ENCODE measurements at regions not wholly inside any gene's neighbourhood (a gene's known extent, or its start where the extent isn't known, plus 50 kb on each side); places are given as distances from the start of the nearest gene placed in this dataset.
"Not testable (repeated sequence)": the region's sequence is repeated elsewhere in the genome, so short reads cannot be mapped to it uniquely, and the experiment has no call there.

DNA sequence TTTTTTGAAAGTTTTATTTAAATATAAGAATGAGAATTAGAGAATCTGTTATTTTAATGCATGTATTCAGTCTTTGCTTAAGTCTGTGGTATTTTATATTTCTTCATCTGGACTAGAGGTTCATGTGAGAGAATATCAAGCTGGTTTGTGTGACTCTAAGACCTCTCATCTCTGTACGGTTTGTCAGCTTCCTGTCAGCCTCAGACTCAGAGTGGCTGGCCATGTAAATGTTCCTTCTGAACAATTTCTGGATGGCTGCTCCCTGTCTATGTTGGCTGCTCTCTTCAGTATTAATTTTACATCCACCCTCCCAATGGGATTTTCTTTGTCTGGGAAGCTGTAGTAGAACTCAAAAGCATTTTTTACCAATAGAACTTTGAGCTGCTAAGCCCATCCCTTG, 225.3 kb upstream of the THUMPD2 start:
- DNase-seq, result no peak
- in situ Hi-C loops (cut with HindIII; ENCODE audit: low pct_ligation_motif_present, low pct_unique_long_range_greater_than_20kb, low sequenced_read_pairs), result no loop called here

DNA sequence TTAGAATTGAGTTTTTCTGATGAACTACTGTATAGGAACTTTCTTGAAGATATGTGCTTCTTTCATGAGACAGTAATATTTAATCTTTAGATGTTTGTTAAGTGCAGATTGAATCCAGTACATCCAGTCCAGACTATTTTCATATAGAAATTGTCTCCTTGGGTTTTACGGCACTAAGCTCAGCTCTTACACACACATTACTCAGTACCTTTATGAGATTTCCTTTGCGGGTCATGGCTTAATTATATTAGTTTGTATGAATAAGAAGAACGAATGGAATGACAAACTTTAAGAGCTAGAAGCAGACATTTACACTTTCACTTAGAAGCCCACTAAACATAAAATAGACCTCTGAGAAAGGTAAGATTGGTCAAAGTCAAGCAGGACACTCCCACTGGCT, 223.3 kb upstream of the THUMPD2 start:
- in situ Hi-C loops (cut with HindIII; ENCODE audit: low pct_ligation_motif_present, low pct_unique_long_range_greater_than_20kb, low sequenced_read_pairs), result no loop called here
- DNase-seq, result no peak

DNA sequence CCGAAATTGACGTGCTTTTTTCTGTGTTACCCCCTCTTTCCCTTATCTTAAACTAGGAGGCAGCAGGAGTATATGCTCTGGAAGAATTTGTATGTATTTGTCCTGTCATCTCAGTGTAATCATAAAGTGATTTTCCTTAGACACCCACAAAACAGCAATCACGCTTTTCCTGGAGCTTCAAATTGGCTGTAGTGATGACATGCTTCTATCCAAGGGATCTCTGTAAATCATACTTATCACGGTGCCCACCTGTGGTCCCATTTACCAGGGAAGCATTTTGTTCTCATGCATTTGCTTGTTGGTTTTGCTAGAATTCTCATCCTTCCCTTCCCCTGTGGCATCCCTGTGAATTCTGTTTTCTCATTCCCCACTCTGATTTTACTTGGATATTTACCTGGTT, 220.8 kb upstream of the THUMPD2 start:
- in situ Hi-C loops (cut with HindIII; ENCODE audit: low pct_ligation_motif_present, low pct_unique_long_range_greater_than_20kb, low sequenced_read_pairs), result no loop called here
- no peak for DNase-seq

DNA sequence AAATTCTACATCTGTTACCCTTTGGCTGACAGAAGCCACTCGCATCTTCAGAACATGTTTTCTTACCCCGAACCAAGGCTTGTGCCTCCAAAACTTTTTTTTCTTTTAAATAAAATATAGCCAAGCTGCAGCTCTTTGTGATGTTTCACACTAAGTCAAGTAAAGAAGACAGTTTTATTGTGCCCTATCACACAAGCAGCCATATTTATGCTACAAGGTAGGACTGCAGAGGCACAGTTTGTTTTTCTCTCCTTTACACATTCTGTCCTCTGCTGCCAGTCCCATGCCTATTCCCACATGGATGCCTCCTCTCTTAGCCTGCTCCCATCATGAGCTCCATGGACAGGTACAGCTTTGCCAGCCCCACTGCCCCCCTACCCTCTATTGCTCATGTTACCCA, 219.6 kb upstream of the THUMPD2 start:
- no peak for DNase-seq

DNA sequence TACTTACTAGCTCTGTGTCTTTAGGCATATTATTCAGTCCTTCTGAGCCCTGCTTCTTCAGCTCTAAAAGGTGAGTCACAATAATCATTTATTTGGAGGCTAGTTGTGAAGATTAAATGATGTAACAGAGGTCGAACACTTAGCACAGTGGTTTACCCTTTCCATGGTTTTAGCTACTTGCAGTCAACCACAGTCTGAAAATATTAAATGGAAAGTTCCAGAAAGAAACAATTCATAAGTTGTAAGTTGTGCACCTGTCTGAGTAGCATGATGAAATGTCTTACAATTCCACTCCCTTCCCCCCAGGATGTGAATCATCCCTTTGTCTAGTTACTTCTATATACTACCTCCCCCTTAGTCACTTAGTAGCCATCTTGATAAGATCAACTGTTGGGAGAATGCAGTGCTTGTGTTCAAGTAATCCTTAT, 217.6 kb upstream of the THUMPD2 start:
- in situ Hi-C loops (cut with HindIII; ENCODE audit: low pct_ligation_motif_present, low pct_unique_long_range_greater_than_20kb, low sequenced_read_pairs), result no loop called here
- peak; percentile 45 for DNase-seq

More for the DNA sequence above, 219.6 kb upstream of the THUMPD2 start:
- in situ Hi-C loops (cut with HindIII; ENCODE audit: low pct_ligation_motif_present, low pct_unique_long_range_greater_than_20kb, low sequenced_read_pairs), result no loop called here

DNA sequence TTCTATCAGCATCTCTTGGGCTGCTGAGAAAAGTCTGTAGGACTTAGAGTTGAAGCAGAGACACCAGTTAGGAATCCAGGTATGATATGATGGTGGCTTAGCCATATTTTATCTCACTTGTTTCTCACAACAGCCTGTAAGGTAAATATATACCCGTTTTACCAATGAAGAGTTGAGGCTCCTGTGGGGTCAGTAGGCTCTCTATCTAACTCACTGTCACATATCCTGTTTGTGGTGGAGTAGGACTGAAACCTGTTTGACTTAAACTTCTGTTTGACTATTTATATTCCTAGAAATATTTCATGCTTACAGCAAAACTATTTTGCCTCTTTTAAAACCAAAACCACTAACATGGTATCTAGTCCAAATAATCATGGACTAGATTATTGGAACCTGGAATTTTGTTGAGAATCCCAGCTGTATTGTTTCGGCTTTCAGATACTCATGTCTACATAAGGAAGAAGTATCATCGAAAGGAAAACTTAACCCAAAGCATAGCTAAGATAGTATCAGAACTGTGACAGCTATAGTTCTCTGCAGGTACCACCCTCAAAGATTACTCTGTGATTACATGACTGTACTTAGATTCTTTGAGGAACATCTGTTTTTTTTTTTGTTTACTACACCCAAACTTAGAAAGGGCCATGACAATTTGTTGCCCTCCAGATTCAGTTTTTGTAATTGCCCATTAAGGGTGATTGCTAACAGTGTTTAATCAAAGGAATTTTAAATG, 216.1 kb upstream of the THUMPD2 start:
- DNase-seq, result no peak
- in situ Hi-C loops (cut with HindIII; ENCODE audit: low pct_ligation_motif_present, low pct_unique_long_range_greater_than_20kb, low sequenced_read_pairs), result no loop called here

DNA sequence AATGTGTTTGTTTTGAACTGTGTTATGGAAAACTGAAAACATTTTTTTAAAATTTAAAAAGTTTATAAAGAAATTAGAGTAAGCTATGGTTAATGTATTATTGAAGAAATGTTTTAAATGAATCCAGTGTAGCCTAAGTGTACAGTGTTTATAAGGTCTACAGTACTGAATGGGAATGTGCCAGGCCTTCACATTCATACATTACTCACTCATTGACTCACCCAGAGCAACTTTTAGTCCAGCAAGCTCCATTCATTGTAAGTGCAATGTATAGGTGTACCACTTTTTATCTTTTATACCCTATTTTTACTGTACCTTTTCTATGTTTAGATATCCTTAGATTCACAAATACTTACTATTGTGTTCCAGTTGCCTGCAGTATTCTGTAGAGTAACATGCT, 215.1 kb upstream of the THUMPD2 start:
- in situ Hi-C loops (cut with HindIII; ENCODE audit: low pct_ligation_motif_present, low pct_unique_long_range_greater_than_20kb, low sequenced_read_pairs), result no loop called here
- peak; percentile 6 for DNase-seq

DNA sequence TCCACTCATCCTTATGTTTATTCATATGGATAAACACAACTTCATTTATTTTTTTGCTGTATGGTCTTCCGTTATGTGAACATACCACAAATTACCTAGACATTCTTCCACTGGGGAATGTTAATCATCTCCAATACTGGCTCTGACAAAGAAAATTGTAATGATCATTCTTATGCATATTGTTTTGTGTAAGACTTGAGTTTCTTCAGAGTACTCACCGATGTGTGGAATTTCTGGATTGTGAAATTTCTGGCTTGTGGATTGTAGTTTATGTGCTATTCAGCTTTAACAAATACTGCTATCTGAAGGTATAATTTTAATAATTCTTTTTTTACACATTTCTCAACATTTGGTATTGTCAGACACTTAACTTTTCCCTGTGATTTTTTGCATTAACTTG, 212.2 kb upstream of the THUMPD2 start:
- in situ Hi-C loops (cut with HindIII; ENCODE audit: low pct_ligation_motif_present, low pct_unique_long_range_greater_than_20kb, low sequenced_read_pairs), result no loop called here
- DNase-seq, result no peak

DNA sequence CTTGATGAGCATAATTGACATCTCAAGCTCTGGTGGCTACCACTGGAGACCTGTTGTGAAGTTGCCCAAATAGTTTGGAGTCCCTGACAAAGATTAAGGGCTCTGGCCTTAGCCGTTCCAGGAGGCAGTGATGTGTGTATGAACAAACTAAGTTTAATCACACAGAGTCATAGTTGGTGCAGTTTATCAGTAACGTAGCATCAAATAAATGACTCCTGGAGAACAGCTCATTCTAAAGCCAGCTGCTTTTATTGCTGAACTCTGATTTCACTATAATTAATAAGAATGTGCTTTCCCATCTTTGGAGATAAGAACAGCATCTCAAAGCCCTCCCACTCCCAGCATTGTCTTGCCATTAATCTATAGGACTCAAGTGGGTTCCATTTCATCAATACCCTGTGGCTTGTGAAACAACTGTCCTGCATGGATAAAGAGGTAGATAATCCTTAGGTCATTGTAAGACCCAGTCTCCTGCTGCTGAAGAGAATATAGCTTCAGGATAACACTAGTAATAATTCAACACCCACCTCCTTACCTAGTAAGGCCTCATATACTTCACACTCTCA, 211.4 kb upstream of the THUMPD2 start:
- in situ Hi-C loops (cut with HindIII; ENCODE audit: low pct_ligation_motif_present, low pct_unique_long_range_greater_than_20kb, low sequenced_read_pairs), result no loop called here
- no peak for DNase-seq

DNA sequence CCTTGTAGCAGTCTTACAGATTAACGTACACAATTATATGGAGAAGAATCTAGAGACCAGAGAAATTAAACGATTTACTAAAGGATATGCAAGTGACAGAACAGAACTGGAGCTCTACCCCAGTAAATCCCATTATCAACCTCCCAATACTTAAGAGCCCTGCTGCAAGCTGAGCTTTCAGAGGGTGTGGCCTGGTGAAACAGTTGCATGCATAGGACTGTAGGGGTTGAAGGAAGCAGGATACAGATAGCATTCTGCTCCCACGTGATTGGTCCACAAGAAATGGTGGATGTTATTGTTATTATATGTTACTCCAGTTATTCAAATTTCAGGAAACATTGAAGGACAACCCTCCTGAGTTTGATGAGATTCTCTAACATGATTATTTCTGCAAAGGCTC, 210.8 kb upstream of the THUMPD2 start:
- DNase-seq, result no peak
- in situ Hi-C loops (cut with HindIII; ENCODE audit: low pct_ligation_motif_present, low pct_unique_long_range_greater_than_20kb, low sequenced_read_pairs), result no loop called here

DNA sequence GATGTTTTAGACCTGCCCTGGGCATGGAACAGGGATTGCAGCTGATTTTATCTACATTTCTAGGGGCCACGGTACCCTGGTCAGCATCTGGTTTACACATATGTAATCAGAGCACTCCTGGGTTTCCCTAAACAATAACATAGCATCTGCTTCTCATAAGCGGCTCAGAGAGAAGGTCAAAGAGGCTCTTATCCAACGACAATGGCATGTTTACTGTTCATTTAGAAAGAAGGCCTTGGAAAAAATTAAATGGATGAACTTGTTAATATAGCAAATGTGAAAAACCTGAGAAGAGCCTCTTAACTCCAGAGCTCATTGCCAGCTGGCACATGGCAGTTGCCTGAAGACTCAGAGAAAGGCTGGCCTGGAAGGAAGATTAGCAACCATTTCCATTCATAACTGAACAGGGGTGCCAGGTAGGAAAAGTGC, 202.8 kb upstream of the THUMPD2 start:
- no peak for DNase-seq
- in situ Hi-C loops (cut with HindIII; ENCODE audit: low pct_ligation_motif_present, low pct_unique_long_range_greater_than_20kb, low sequenced_read_pairs), result no loop called here

DNA sequence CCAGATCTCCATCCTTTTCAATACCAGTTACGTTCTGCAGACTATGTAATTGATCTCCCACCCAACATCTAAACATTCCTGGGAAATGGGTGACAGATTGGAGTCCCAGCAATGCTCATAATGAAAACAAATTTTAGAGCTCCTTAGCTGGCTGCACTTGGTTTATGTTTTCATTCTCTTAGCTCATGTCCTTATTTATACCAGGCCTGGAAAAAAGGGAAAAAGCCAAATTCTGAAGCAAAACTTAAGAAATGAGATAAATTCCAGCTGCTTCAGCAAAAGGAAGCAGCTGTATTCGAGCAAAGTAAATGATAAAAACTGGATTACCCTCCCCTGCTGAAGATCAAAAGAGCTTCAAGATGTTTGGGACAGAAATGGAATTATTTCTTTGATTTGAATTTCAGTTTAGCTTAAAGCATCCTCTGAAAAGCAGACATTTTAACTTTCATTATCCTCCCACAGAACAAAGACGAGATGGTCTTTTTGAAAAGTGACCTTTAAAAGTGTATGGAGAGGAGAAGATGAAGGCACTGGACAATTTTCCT, 196.5 kb upstream of the THUMPD2 start:
- no peak for DNase-seq
- in situ Hi-C loops (cut with HindIII; ENCODE audit: low pct_ligation_motif_present, low pct_unique_long_range_greater_than_20kb, low sequenced_read_pairs), result no loop called here

DNA sequence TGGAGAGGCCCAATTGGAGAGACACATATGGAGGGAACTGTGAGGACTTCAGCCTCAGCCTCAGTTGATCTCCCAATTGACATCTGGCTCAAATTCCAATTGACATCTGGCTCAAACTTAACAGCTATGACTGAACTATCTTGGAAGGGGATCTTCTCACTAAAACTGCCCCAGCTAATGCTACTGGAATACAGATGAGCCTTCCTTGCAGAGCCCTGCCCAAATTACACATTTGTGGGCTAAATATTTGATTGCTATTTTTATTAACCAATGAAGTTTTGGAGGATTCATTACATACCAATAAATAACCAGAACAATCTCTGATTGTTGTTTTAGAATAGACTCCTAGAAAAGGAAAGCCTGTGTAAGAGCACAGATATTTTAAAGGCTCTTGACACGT, 189.0 kb upstream of the THUMPD2 start:
- no peak for DNase-seq
- in situ Hi-C loops (cut with HindIII; ENCODE audit: low pct_ligation_motif_present, low pct_unique_long_range_greater_than_20kb, low sequenced_read_pairs), result no loop called here

DNA sequence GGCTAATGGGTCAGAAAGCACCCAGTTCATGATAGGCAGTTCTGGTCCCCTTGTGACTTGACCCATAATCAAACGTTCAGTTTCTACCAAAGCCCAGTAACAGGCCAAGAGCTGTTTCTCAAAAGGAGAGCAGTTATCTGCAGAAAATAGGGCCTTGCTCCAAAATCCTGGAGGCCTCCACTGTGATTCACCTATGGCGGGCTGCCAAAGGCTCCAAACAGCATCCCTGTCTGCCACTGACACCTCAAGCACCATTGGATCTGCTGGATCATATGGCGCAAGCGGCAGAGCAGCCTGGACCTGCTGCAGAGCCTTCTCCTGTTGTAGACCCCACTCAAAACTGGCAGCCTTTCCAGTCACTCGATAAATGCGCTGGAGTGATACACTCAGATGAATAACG, 181.6 kb upstream of the THUMPD2 start:
- DNase-seq; in situ Hi-C loops (cut with HindIII; ENCODE audit: low pct_ligation_motif_present, low pct_unique_long_range_greater_than_20kb, low sequenced_read_pairs): not testable (repeated sequence)

DNA sequence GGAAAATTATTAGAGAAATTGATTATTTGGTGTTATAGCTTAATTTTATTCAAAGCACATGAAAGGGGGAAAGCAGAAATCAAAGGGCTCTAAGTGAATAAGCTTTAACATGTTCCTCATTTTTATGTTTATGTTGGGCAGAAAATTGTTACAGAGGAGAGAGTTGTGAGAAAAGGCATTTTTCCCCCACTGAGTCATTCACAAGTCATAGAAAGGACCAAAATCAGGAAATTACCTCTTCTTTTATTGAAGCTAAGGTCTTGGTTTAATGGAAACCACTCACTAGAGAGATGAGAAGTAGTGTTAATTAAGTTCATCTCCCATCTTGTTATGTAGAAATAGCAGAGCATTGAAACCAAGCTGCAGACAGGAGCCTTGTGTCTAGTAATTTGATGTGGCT, 175.3 kb upstream of the THUMPD2 start:
- in situ Hi-C loops (cut with HindIII; ENCODE audit: low pct_ligation_motif_present, low pct_unique_long_range_greater_than_20kb, low sequenced_read_pairs), result no loop called here
- no peak for DNase-seq

DNA sequence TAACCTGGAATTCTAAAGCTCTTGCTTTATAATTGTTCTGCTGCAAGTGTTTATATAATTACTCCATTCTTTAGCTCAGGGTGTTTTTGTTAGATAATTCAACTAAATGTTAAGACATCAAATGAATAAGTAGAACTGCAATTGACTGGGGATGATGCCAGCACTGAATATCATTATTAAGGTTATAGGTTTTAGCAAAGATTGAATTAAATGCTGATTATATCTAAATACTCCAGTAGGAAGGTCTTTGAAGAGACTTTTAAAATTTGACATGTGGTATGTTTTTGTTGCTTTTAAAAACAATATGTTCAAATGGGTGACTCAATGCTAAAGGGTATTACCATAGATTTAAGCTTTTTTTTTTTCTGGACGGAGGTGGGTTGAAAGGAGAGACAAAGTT, 170.1 kb upstream of the THUMPD2 start:
- no peak for DNase-seq
- in situ Hi-C loops (cut with HindIII; ENCODE audit: low pct_ligation_motif_present, low pct_unique_long_range_greater_than_20kb, low sequenced_read_pairs), result no loop called here

DNA sequence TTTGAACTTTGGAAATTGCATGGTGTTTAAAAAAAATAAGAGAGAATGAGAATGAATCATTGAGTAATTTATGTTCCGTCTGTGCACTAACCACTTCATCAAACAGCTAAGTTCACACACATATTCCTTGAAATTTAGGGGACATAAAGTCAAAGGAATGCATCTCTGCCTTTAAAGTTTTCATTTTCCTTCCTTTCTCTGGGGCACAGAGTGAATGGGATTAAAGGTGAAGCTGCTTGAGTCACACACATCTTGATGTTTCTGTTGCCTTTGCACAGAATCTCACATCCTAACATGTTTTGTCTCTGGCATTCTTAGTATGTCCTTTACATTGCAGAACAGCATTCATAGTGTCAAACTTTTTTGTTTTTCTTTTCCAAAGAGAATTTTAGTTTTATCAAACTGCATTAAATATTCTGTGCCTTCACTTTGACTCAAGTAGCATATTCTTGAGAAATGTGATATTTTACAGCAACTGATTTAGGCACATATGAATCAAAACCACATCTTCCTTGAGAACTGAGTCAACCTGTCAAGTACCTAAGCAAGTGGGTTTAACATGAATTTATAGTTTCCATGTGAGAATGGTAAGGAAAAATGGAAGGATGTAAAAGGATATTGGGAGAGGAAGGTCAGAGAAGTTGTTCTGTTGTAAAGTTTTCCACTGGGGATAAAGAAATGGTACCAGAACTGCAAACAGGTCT, 169.1 kb upstream of the THUMPD2 start:
- in situ Hi-C loops (cut with HindIII; ENCODE audit: low pct_ligation_motif_present, low pct_unique_long_range_greater_than_20kb, low sequenced_read_pairs), result no loop called here
- no peak for DNase-seq

DNA sequence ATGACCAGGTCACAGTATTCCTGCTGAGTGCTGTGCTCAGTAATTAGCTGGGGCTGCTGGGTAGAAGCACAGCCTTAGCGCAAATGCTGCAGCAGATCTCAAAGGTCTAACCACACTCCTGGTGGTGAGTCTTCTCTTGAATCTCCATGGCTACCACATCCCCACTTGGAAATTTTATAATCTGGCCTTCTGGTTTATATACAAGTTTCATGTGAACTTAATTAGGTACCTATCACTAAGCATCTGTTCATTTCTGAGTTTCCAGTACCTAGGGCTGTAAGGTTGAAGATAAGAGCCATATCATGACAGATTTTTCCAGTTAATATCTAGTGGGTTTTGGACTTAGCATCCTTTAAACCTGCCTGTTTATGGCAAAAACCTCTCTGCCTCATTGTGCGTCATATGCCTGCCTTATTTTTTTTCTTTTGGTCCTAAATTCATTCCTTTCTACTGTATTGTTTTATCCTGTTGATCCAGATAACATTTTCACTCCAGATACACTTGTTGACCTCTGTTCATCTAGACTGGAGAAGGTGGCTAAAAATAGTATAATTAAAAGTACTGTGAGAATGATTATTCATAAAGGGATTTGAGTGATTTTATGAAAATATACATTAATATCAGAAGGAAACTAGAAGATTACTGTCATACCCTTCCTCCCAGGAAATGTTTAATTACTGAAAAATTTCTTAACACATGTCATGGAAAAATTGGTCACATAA, 168.4 kb upstream of the THUMPD2 start:
- in situ Hi-C loops (cut with HindIII; ENCODE audit: low pct_ligation_motif_present, low pct_unique_long_range_greater_than_20kb, low sequenced_read_pairs), result no loop called here
- no peak for DNase-seq

DNA sequence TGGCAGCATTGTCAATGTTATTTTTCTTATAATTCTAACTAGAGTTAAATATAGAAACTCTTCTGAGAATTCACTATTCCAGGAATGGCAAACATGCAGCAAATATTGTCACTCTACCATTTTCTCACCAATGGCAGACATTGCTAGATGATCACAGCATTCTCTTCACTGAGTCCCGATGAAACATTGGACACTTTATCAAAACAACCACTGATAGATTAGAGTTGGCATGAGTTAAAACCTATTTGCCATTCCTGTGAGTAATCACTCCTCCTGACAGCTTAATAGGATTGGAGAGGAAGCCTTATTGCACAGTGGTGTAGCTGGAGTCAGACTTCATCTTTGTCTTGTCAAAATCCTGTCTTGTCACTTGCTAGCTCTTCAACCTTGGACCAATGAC, 163.9 kb upstream of the THUMPD2 start:
- in situ Hi-C loops (cut with HindIII; ENCODE audit: low pct_ligation_motif_present, low pct_unique_long_range_greater_than_20kb, low sequenced_read_pairs), result no loop called here
- DNase-seq, result no peak

Data from ACHN (cell line).